ENCODE measurements at regions not wholly inside any gene's neighbourhood (a gene's known extent, or its start where the extent isn't known, plus 50 kb on each side); places are given as distances from the start of the nearest gene placed in this dataset.

GRCh38 chr10:130495116-130495862 lies 359.1 kb downstream of the GLRX3 start:
- H3K27ac ChIP-seq (ENCODE audit: low read depth, low read length): no peak overlapping the region
- WGBS: 95% methylated on average over 10 of the region's 10 CpGs
- no peak overlapping the region for H3K4me3 ChIP-seq (ENCODE audit: low read length)

GRCh38 chr10:130495891-130496636 lies 359.9 kb downstream of the GLRX3 start:
- Histone ChIP-seq H3K27ac (ENCODE audit: low read depth, low read length) (no peak overlapping the region), H3K4me3 (ENCODE audit: low read length) (no peak overlapping the region), H3K9me3 (ENCODE audit: insufficient read depth, low read depth, low read length) (no peaks in the 10 kb centered on the region), H3K27me3 (ENCODE audit: insufficient read depth, low read length) (no peaks in the 10 kb centered on the region), H3K4me1 (ENCODE audit: insufficient read depth, low read length) (peaks cover 9% of the 10 kb centered on the region; the same call in 1 of the 2 replicates), H3K9ac (ENCODE audit: low read depth, low read length) (no peak overlapping the region), H3K36me3 (ENCODE audit: insufficient read depth, low read length) (no peaks in the 10 kb centered on the region)
- 84% methylated on average over 14 of the region's 14 CpGs for WGBS

More at GRCh38 chr10:130495116-130495862, 359.1 kb downstream of the GLRX3 start:
- Histone ChIP-seq H3K4me1 (ENCODE audit: insufficient read depth, low read length) (peaks cover 16% of the 10 kb centered on the region; the same call in 1 of the 2 replicates), H3K9me3 (ENCODE audit: insufficient read depth, low read depth, low read length) (no peaks in the 10 kb centered on the region), H3K36me3 (ENCODE audit: insufficient read depth, low read length) (no peaks in the 10 kb centered on the region), H3K27me3 (ENCODE audit: insufficient read depth, low read length) (no peaks in the 10 kb centered on the region), H3K9ac (ENCODE audit: low read depth, low read length) (no peak overlapping the region)

GRCh38 chr10:130497056-130498010 lies 361.1 kb downstream of the GLRX3 start:
- no peaks in the 10 kb centered on the region for H3K36me3 ChIP-seq (ENCODE audit: insufficient read depth, low read length)
- no peak overlapping the region for H3K4me3 ChIP-seq (ENCODE audit: low read length)
- no peaks in the 10 kb centered on the region for H3K27me3 ChIP-seq (ENCODE audit: insufficient read depth, low read length)
- no peak overlapping the region for H3K27ac ChIP-seq (ENCODE audit: low read depth, low read length)
- H3K4me1 ChIP-seq (ENCODE audit: insufficient read depth, low read length): no peaks in the 10 kb centered on the region
- no peak overlapping the region for H3K9ac ChIP-seq (ENCODE audit: low read depth, low read length)
- 95% methylated on average over 21 of the region's 21 CpGs for whole genome bisulfite sequencing
- no peaks in the 10 kb centered on the region for H3K9me3 ChIP-seq (ENCODE audit: insufficient read depth, low read depth, low read length)

GRCh38 chr10:130498042-130498441 lies 361.9 kb downstream of the GLRX3 start:
- Histone ChIP-seq H3K9ac (ENCODE audit: low read depth, low read length) (no peak overlapping the region), H3K4me1 (ENCODE audit: insufficient read depth, low read length) (no peaks in the 10 kb centered on the region), H3K9me3 (ENCODE audit: insufficient read depth, low read depth, low read length) (no peaks in the 10 kb centered on the region), H3K27ac (ENCODE audit: low read depth, low read length) (no peak overlapping the region), H3K36me3 (ENCODE audit: insufficient read depth, low read length) (no peaks in the 10 kb centered on the region), H3K27me3 (ENCODE audit: insufficient read depth, low read length) (no peaks in the 10 kb centered on the region), H3K4me3 (ENCODE audit: low read length) (no peak overlapping the region)
- 95% methylated on average over 7 of the region's 7 CpGs for WGBS

GRCh38 chr10:130498934-130499333 lies 362.7 kb downstream of the GLRX3 start:
- H3K9ac ChIP-seq (ENCODE audit: low read depth, low read length): no peak overlapping the region
- no peak overlapping the region for H3K4me3 ChIP-seq (ENCODE audit: low read length)
- H3K9me3 ChIP-seq (ENCODE audit: insufficient read depth, low read depth, low read length): peaks cover 9% of the 10 kb centered on the region
- H3K27me3 ChIP-seq (ENCODE audit: insufficient read depth, low read length): no peaks in the 10 kb centered on the region
- H3K4me1 ChIP-seq (ENCODE audit: insufficient read depth, low read length): no peaks in the 10 kb centered on the region
- H3K27ac ChIP-seq (ENCODE audit: low read depth, low read length): no peak overlapping the region
- no peaks in the 10 kb centered on the region for H3K36me3 ChIP-seq (ENCODE audit: insufficient read depth, low read length)
- 91% methylated on average over 8 of the region's 8 CpGs for WGBS

GRCh38 chr10:130499541-130499940 lies 363.4 kb downstream of the GLRX3 start:
- H3K27ac ChIP-seq (ENCODE audit: low read depth, low read length): no peak overlapping the region
- no peaks in the 10 kb centered on the region for H3K27me3 ChIP-seq (ENCODE audit: insufficient read depth, low read length)
- no peaks in the 10 kb centered on the region for H3K4me1 ChIP-seq (ENCODE audit: insufficient read depth, low read length)
- peaks cover 11% of the 10 kb centered on the region for H3K9me3 ChIP-seq (ENCODE audit: insufficient read depth, low read depth, low read length)
- no peaks in the 10 kb centered on the region for H3K36me3 ChIP-seq (ENCODE audit: insufficient read depth, low read length)
- H3K4me3 ChIP-seq (ENCODE audit: low read length): no peak overlapping the region
- no peak overlapping the region for H3K9ac ChIP-seq (ENCODE audit: low read depth, low read length)

- no peaks in the 10 kb centered on the region for H3K4me1 ChIP-seq (ENCODE audit: insufficient read depth, low read length)
- no peak overlapping the region for H3K27ac ChIP-seq (ENCODE audit: low read depth, low read length)
- no peaks in the 10 kb centered on the region for H3K36me3 ChIP-seq (ENCODE audit: insufficient read depth, low read length)
- H3K4me3 ChIP-seq (ENCODE audit: low read length): no peak overlapping the region
- no peaks in the 10 kb centered on the region for H3K27me3 ChIP-seq (ENCODE audit: insufficient read depth, low read length)
- H3K9me3 ChIP-seq (ENCODE audit: insufficient read depth, low read depth, low read length): peaks cover 14% of the 10 kb centered on the region
- 92% methylated on average over 10 of the region's 10 CpGs for WGBS
- no peak overlapping the region for H3K9ac ChIP-seq (ENCODE audit: low read depth, low read length)
Measured at GRCh38 chr10:130500261-130501000, 364.2 kb downstream of the GLRX3 start.

- H3K4me1 ChIP-seq (ENCODE audit: insufficient read depth, low read length): no peaks in the 10 kb centered on the region
- no peak overlapping the region for H3K9ac ChIP-seq (ENCODE audit: low read depth, low read length)
- H3K9me3 ChIP-seq (ENCODE audit: insufficient read depth, low read depth, low read length): peaks cover 14% of the 10 kb centered on the region
- no peaks in the 10 kb centered on the region for H3K36me3 ChIP-seq (ENCODE audit: insufficient read depth, low read length)
- no peaks in the 10 kb centered on the region for H3K27me3 ChIP-seq (ENCODE audit: insufficient read depth, low read length)
- H3K4me3 ChIP-seq (ENCODE audit: low read length): no peak overlapping the region
- WGBS: 70% methylated on average over 4 of the region's 5 CpGs
- no peak overlapping the region for H3K27ac ChIP-seq (ENCODE audit: low read depth, low read length)
Measured at GRCh38 chr10:130507461-130507860, 371.3 kb downstream of the GLRX3 start.

- no peaks in the 10 kb centered on the region for H3K9me3 ChIP-seq (ENCODE audit: insufficient read depth, low read depth, low read length)
- H3K4me3 ChIP-seq (ENCODE audit: low read length): no peak overlapping the region
- H3K27me3 ChIP-seq (ENCODE audit: insufficient read depth, low read length): no peaks in the 10 kb centered on the region
- no peak overlapping the region for H3K9ac ChIP-seq (ENCODE audit: low read depth, low read length)
- no peaks in the 10 kb centered on the region for H3K36me3 ChIP-seq (ENCODE audit: insufficient read depth, low read length)
- no peak overlapping the region for H3K27ac ChIP-seq (ENCODE audit: low read depth, low read length)
- no peaks in the 10 kb centered on the region for H3K4me1 ChIP-seq (ENCODE audit: insufficient read depth, low read length)
- 93% methylated on average over 25 of the region's 25 CpGs for WGBS
Measured at GRCh38 chr10:130509881-130510689, 373.9 kb downstream of the GLRX3 start.

- no peaks in the 10 kb centered on the region for H3K36me3 ChIP-seq (ENCODE audit: insufficient read depth, low read length)
- H3K9ac ChIP-seq (ENCODE audit: low read depth, low read length): no peak overlapping the region
- H3K9me3 ChIP-seq (ENCODE audit: insufficient read depth, low read depth, low read length): no peaks in the 10 kb centered on the region
- no peaks in the 10 kb centered on the region for H3K27me3 ChIP-seq (ENCODE audit: insufficient read depth, low read length)
- H3K4me1 ChIP-seq (ENCODE audit: insufficient read depth, low read length): no peaks in the 10 kb centered on the region
- H3K4me3 ChIP-seq (ENCODE audit: low read length): no peak overlapping the region
- WGBS: 95% methylated on average over 9 of the region's 9 CpGs
- H3K27ac ChIP-seq (ENCODE audit: low read depth, low read length): no peak overlapping the region
Measured at GRCh38 chr10:130510755-130511154, 374.6 kb downstream of the GLRX3 start.

All from HUES64 (cell line).